HCT116 (cell line): ENCODE measurements at regions not wholly inside any gene's neighbourhood (a gene's known extent, or its start where the extent isn't known, plus 50 kb on each side); places are given as distances from the start of the nearest gene placed in this dataset.

Experiments used
- ATAC-seq: fragments of 200-7000 bp; cut with Tn5 transposase; 2 replicates; pipeline ENCODE4 v1.9.1; 2020; ENCODE audit warnings: mild to moderate bottlenecking, moderate library complexity
- BruUV-seq: library from RNA; stranded (reverse); fragments of 400-500 nt; replicated peaks from 2 replicates; lab custom pipeline; 2021; lab: Mats Ljungman, UMichigan
- CTCF ChIA-PET: fragments of 300-600 bp; sonication (Branson Sonifier 250); formaldehyde crosslinking; loops from one replicate; lab custom pipeline; 2021; ENCODE audit warnings: antibody characterized with exemption; lab: Charles Lee
- POLR2A ChIA-PET: fragments of 300-600, 350-600 bp; sonication (Branson Sonifier 250); formaldehyde crosslinking; loops from one replicate; lab custom pipeline; 2021; ENCODE audit warnings: antibody characterized with exemption; lab: Charles Lee
- RAD21 ChIA-PET, 2 experiments: fragments of 300-600 bp; sonication (Branson Sonifier 250); formaldehyde crosslinking; loops; one replicate each; lab custom pipeline; 2023; ENCODE audit warnings: low total read pairs in 2 of 2; ENCODE audit not compliant: uncharacterized antibody in 2 of 2, unreplicated experiment in 2 of 2, low non-redundant PET in 1 of 2; lab: Charles Lee
- DNase-seq: peaks from one replicate; pipeline ENCODE4 v3.0.0-alpha.2; 2010; ENCODE audit warnings: low read depth, low spot score
- H2AFZ ChIP-seq: fragments of 200-600 bp; shearing (Covaris generic), sonication (generic); 2 replicates; pipeline ENCODE4 v1.6.1; 2017; ENCODE audit warnings: low read depth, mixed run types, mixed read lengths, antibody characterized with exemption, low read length; ENCODE audit not compliant: poor library complexity, severe bottlenecking
- H3K27ac ChIP-seq: 2 replicates; pipeline ENCODE4 v1.5.1; 2012; ENCODE audit warnings: low read depth, low read length
- H3K27me3 ChIP-seq: fragments of 200-600 bp; sonication (generic); 2 replicates; pipeline ENCODE4 v1.6.1; 2016; ENCODE audit warnings: mixed run types, low read length, mixed read lengths; ENCODE audit not compliant: insufficient read depth
- H3K36me3 ChIP-seq, 2 experiments: fragments of 200-500 bp in 1 of 2; fragments of 200-600 bp in 1 of 2; sonication (Bioruptor generic) in 1 of 2; sonication (generic) in 1 of 2; 2 replicates each; pipeline versions ENCODE4 v1.5.1 to v1.6.1; 2014 to 2016; ENCODE audit warnings: low read length in 2 of 2, inconsistent platforms in 1 of 2, mixed read lengths in 1 of 2, mixed run types in 1 of 2; ENCODE audit not compliant: insufficient read depth in 2 of 2, control insufficient read depth in 1 of 2
- H3K4me1 ChIP-seq, 2 experiments: fragments of 200-600 bp in 1 of 2; sonication (generic) in 1 of 2; 2 replicates each; pipeline versions ENCODE4 v1.5.1 to v1.6.1; 2012 to 2017; ENCODE audit warnings: low read length in 2 of 2, inconsistent platforms in 1 of 2, mild to moderate bottlenecking in 1 of 2, mixed read lengths in 1 of 2, mixed run types in 1 of 2, moderate library complexity in 1 of 2; ENCODE audit not compliant: insufficient read depth in 2 of 2, control insufficient read depth in 1 of 2
- H3K4me2 ChIP-seq: fragments of 200-600 bp; sonication (generic); 2 replicates; pipeline ENCODE4 v1.6.1; 2017; ENCODE audit warnings: mixed run types, low read length, mixed read lengths
- H3K4me3 ChIP-seq, 2 experiments: fragments of 200-600 bp in 1 of 2; sonication (generic) in 1 of 2; replicated peaks in 1 of 2; 2 replicates each; pipeline ENCODE4 v1.5.1; 2011 to 2016; ENCODE audit warnings: low read length in 2 of 2, control low read depth in 1 of 2, low read depth in 1 of 2, mild to moderate bottlenecking in 1 of 2, mixed read lengths in 1 of 2, mixed run types in 1 of 2
- H3K79me2 ChIP-seq: fragments of 200-600 bp; sonication (generic); 2 replicates; pipeline ENCODE4 v1.6.1; 2017; ENCODE audit warnings: mild to moderate bottlenecking, mixed run types, low read length, moderate library complexity, mixed read lengths; ENCODE audit not compliant: insufficient read depth
- H3K9ac ChIP-seq: fragments of 200-600 bp; sonication (generic); 2 replicates; pipeline ENCODE4 v1.6.1; 2016; ENCODE audit warnings: low read length, mixed read lengths
- H3K9me2 ChIP-seq: fragments of 200-600 bp; sonication (generic), shearing (Covaris generic); 2 replicates; pipeline ENCODE4 v1.6.1; 2017; ENCODE audit warnings: mixed run types, mild to moderate bottlenecking, moderate library complexity; ENCODE audit not compliant: insufficient read depth
- H3K9me3 ChIP-seq, 2 experiments: fragments of 200-500 bp in 1 of 2; fragments of 200-600 bp in 1 of 2; sonication (Bioruptor generic) in 1 of 2; sonication (generic) in 1 of 2; 2 replicates each; pipeline ENCODE4 v1.6.1; 2014 to 2017; ENCODE audit warnings: low read length in 2 of 2, mixed read lengths in 2 of 2, inconsistent platforms in 1 of 2, low read depth in 1 of 2, mild to moderate bottlenecking in 1 of 2, mixed run types in 1 of 2, moderate library complexity in 1 of 2; ENCODE audit not compliant: control insufficient read depth in 1 of 2, insufficient read depth in 1 of 2
- H4K20me1 ChIP-seq: fragments of 200-600 bp; sonication (generic), shearing (Covaris generic); 2 replicates; pipeline ENCODE4 v1.6.1; 2017; ENCODE audit warnings: mixed run types, mild to moderate bottlenecking, moderate library complexity; ENCODE audit not compliant: insufficient read depth
- CBX3 ChIP-seq: IDR thresholded peaks from 2 replicates; pipeline ENCODE4 v1.6.1; 2012; ENCODE audit warnings: low read depth
- ELF1 ChIP-seq: IDR thresholded peaks from 2 replicates; pipeline ENCODE4 v1.6.1; 2012; ENCODE audit warnings: low read depth, borderline replicate concordance
- RAD21 ChIP-seq: IDR thresholded peaks from 2 replicates; pipeline ENCODE4 v1.6.1; 2012; ENCODE audit warnings: low read depth, mild to moderate bottlenecking
- SP1 ChIP-seq: IDR thresholded peaks from 2 replicates; pipeline ENCODE4 v1.6.1; 2012; ENCODE audit warnings: low read depth
- YY1 ChIP-seq: IDR thresholded peaks from 2 replicates; pipeline ENCODE4 v1.6.1; 2011; ENCODE audit warnings: low read length, low read depth, moderate library complexity, mild to moderate bottlenecking; ENCODE audit not compliant: insufficient replicate concordance; ENCODE audit errors: extremely low read depth
- intact Hi-C: fragments of 100-400 bp; cut with micrococcal nuclease; formaldehyde crosslinking; loops from 2 replicates; pipeline ENCODE4 v1.10.0; 2022
- TF ChIP-seq, protein P1 (sequence below): IDR thresholded peaks from 2 replicates; pipeline ENCODE4 v1.6.1; 2012
- TF ChIP-seq, protein P2 (sequence below), 3 experiments: fragments of 200-600 bp in 1 of 3; sonication (generic) in 1 of 3; IDR thresholded peaks in 2 of 3; conservative IDR thresholded peaks in 1 of 3; 2 replicates each; pipeline ENCODE4 v1.5.1; 2012 to 2017; ENCODE audit warnings: low read depth in 2 of 3, low read length in 2 of 3, antibody characterized with exemption in 1 of 3, borderline replicate concordance in 1 of 3, control low read depth in 1 of 3, mild to moderate bottlenecking in 1 of 3, mixed read lengths in 1 of 3, mixed run types in 1 of 3, moderate library complexity in 1 of 3; ENCODE audit not compliant: insufficient read depth in 1 of 3

DNA sequence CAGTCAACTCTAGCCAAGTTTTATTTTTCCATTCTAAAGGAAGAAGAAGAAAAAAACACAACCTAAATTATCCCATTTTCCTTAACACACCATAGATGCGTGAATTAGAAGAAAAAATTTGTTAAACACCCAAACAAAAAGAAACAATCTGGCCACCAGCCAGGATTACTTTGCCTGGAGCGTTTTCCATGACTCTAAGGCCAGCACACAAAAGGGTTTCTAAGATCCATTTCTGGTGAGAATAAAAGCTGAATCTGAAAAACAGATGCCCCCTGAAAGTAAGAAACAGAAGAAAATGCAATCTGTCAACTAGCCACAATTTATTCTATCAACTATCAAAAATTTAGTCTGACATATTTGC is 267.2 kb upstream of the SULF2 start:
- no peak overlapping the region for H3K4me3 ChIP-seq
- DNase-seq = no peak
- H3K9me2 ChIP-seq = no peaks in the 10 kb centered on the region
- 0 out of 4 replicates have a peak, but pooled peaks cover 0 to 2% of the 10 kb centered on the region in 2 experiments for H3K4me1 ChIP-seq
- no peak overlapping the region for H3K4me2 ChIP-seq
- no peaks in the 10 kb centered on the region for H3K36me3 ChIP-seq
- no peak overlapping the region for H3K27ac ChIP-seq
- ChIA-PET RAD21 (no interaction called here), CTCF (no interaction called here), POLR2A (no interaction called here)
- no peaks in the 10 kb centered on the region for H4K20me1 ChIP-seq
- intact Hi-C loops = no loop called here
- H3K27me3 ChIP-seq = no peaks in the 10 kb centered on the region
- H3K79me2 ChIP-seq = no peaks in the 10 kb centered on the region
- no peak overlapping the region for H2AFZ ChIP-seq
- H3K9ac ChIP-seq = no peak overlapping the region
- TF ChIP-seq, protein P1, sequence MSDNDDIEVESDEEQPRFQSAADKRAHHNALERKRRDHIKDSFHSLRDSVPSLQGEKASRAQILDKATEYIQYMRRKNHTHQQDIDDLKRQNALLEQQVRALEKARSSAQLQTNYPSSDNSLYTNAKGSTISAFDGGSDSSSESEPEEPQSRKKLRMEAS = no peak
- TF ChIP-seq ELF1 (no peak), RAD21 (no peak), SP1 (no peak), YY1 (no peak), CBX3 (no peak)
- TF ChIP-seq, protein P2, sequence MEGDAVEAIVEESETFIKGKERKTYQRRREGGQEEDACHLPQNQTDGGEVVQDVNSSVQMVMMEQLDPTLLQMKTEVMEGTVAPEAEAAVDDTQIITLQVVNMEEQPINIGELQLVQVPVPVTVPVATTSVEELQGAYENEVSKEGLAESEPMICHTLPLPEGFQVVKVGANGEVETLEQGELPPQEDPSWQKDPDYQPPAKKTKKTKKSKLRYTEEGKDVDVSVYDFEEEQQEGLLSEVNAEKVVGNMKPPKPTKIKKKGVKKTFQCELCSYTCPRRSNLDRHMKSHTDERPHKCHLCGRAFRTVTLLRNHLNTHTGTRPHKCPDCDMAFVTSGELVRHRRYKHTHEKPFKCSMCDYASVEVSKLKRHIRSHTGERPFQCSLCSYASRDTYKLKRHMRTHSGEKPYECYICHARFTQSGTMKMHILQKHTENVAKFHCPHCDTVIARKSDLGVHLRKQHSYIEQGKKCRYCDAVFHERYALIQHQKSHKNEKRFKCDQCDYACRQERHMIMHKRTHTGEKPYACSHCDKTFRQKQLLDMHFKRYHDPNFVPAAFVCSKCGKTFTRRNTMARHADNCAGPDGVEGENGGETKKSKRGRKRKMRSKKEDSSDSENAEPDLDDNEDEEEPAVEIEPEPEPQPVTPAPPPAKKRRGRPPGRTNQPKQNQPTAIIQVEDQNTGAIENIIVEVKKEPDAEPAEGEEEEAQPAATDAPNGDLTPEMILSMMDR (IDR thresholded peaks at IDR 0.05 in 2 of 3, conservative IDR thresholded peaks at IDR 0.05 in 1 of 3; ENCODE audit: borderline replicate concordance in 1 of 3, insufficient read depth in 1 of 3, low read depth in 2 of 3, low read length in 2 of 3) = no peak
- ATAC-seq = no peak
- BruUV-seq = no TSS peak
- H3K9me3 ChIP-seq = no peaks in the 10 kb centered on the region
